Breast epithelium (tissue), 3 donors: ENCODE measurements at regions not wholly inside any gene's neighbourhood (a gene's known extent, or its start where the extent isn't known, plus 50 kb on each side); places are given as distances from the start of the nearest gene placed in this dataset.
"Not testable (repeated sequence)": the region's sequence is repeated elsewhere in the genome, so short reads cannot be mapped to it uniquely, and the experiment has no call there.

Experiments used
- CTCF ChIP-seq, 3 donors: fragments of 450-650 bp; IDR thresholded peaks; one replicate each; pipeline ENCODE4 v1.5.1; 2016 to 2017; ENCODE audit warnings: antibody characterized with exemption in 3 of 3, mild to moderate bottlenecking in 3 of 3, moderate library complexity in 3 of 3
- POLR2A ChIP-seq: fragments of 450-650 bp; IDR thresholded peaks from one replicate; pipeline ENCODE4 v1.6.1; 2016; ENCODE audit warnings: antibody characterized with exemption, mild to moderate bottlenecking, moderate library complexity

GRCh38 chr2:91521944-91522343 lies 2830.5 kb downstream of the RPIA start:
- not testable (repeated sequence) for TF ChIP-seq POLR2A; CTCF (IDR thresholded peaks at IDR 0.05)
